Right lobe of liver (tissue), 6 donors: ENCODE measurements at regions not wholly inside any gene's neighbourhood (a gene's known extent, or its start where the extent isn't known, plus 50 kb on each side); places are given as distances from the start of the nearest gene placed in this dataset.

Source experiments
- ATAC-seq, 4 donors: fragments of 200-7000 bp; cut with Tn5 transposase; one replicate each; pipeline ENCODE4 v1.9.1; 2020; ENCODE audit warnings: mild to moderate bottlenecking in 4 of 4, moderate library complexity in 4 of 4
- DNase-seq, 3 donors: peaks; one replicate each; pipeline ENCODE4 v3.0.0-alpha.2; 2020
- H3K27ac ChIP-seq, 3 donors: fragments of 200-600 bp; one replicate each; pipeline ENCODE4 v1.8.0; 2022
- H3K27me3 ChIP-seq, 2 donors: fragments of 200-600 bp; one replicate each; pipeline ENCODE4 v1.8.0; 2022
- H3K36me3 ChIP-seq, 4 donors: fragments of 200-600 bp; sonication (generic) in 1 of 4; one replicate each; pipeline versions ENCODE4 v1.5.1 to v1.8.0; 2017 to 2022; ENCODE audit warnings: control low read depth in 1 of 4
- H3K4me1 ChIP-seq, 4 donors: fragments of 200-600 bp; sonication (generic) in 1 of 4; one replicate each; pipeline versions ENCODE4 v1.5.1 to v1.8.0; 2017 to 2022; ENCODE audit warnings: control low read depth in 1 of 4
- H3K4me3 ChIP-seq, 3 donors: fragments of 200-600 bp; one replicate each; pipeline ENCODE4 v1.8.0; 2022
- H3K9me3 ChIP-seq, 4 donors: fragments of 200-600 bp; sonication (generic) in 1 of 4; one replicate each; pipeline versions ENCODE4 v1.5.1 to v1.8.0; 2017 to 2022; ENCODE audit warnings: control low read depth in 1 of 4
- POLR2A ChIP-seq: fragments of 450-650 bp; IDR thresholded peaks from one replicate; pipeline ENCODE4 v1.6.1; 2017; ENCODE audit warnings: antibody characterized with exemption, mild to moderate bottlenecking
- WGBS: methylation state at CpG from one replicate; pipeline ENCODE4 v1.1.6; 2018; ENCODE audit warnings: low coverage, low lambda C conversion rate; ENCODE audit not compliant: insufficient coverage; ENCODE audit errors: missing lambda C conversion rate; 5-methylcytosine and 5-hydroxymethylcytosine counted together
- intact Hi-C, 2 donors: fragments of 100-400 bp; cut with DNase I; formaldehyde crosslinking; loops; one replicate each; pipeline versions ENCODE4 v1.11.2 to v1.14.1; 2022
- TF ChIP-seq, protein P1 (sequence below), 4 donors: fragments of 200-600 bp in 3 of 4; fragments of 450-650 bp in 1 of 4; IDR thresholded peaks; one replicate each; pipeline versions ENCODE4 v1.5.1 to v1.8.0; 2016 to 2022; ENCODE audit warnings: antibody characterized with exemption in 4 of 4, mild to moderate bottlenecking in 2 of 4
- donor health status: DM: no; HTN: yes; CAD: no.
- donor health status: DM: no; HTN: no; CAD: no.
- donor health status: DM: no; HTN: no; CAD: no.
- donor health status: DM: no; HTN: yes; CAD: no.
- donor health status: DM: no; HTN: yes; CAD: no.

DNA sequence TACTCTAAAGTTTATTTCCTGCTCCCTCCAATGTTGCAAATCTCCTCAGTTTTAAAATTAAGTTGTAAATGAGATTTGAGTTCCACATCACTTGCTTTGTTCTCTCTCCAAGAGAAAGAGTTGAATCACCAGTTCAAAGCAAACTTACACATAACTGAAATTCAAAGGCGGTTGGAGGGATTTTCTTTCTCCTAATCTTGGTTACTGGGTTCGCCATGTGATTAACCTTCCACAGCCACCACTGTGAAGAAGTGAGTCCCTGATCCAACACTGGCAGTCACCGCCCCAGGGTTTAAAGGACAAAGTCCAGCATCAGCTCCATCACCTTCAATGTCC is 247.1 kb downstream of the MYCN start:
- DNase-seq = no peak

DNA sequence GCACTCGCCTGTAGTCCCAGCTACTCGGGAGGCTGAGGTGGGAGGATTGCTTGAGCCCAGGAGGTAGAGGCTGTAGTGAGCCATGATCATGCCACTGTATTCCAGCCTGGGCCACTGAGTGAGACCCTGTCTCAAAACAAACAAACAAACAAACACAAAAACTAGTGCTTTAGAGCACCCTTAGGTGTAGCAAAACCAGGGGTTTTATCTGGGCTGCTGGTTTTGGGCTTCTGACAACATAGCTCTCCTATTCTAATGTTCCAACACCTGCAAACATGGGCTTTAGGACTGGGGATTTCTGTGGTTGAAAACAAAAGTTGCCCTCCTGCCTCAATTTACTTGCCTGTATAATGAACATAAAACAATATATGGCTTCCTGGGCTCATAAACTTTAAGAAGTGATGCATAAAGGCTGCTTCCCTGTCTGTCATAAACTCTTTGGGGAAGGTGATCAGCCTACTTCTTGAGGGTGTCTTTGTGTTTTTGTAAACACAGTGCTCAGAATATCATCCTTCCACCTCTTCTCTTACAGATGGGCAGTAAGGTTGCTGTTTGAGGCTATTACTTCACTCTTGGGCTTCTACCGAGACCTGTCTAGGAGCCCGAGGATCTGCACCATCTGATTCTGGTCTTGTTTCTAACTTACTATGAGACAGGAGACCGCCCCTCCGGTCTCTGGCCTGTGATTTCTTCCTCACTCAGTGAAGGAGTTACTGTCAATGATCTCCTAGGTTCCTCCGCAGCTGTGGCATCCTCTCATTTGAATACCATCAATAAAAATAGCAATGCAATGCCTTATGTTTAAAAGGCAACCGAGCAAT is 246.5 kb downstream of the MYCN start:
- TF ChIP-seq, protein P1, sequence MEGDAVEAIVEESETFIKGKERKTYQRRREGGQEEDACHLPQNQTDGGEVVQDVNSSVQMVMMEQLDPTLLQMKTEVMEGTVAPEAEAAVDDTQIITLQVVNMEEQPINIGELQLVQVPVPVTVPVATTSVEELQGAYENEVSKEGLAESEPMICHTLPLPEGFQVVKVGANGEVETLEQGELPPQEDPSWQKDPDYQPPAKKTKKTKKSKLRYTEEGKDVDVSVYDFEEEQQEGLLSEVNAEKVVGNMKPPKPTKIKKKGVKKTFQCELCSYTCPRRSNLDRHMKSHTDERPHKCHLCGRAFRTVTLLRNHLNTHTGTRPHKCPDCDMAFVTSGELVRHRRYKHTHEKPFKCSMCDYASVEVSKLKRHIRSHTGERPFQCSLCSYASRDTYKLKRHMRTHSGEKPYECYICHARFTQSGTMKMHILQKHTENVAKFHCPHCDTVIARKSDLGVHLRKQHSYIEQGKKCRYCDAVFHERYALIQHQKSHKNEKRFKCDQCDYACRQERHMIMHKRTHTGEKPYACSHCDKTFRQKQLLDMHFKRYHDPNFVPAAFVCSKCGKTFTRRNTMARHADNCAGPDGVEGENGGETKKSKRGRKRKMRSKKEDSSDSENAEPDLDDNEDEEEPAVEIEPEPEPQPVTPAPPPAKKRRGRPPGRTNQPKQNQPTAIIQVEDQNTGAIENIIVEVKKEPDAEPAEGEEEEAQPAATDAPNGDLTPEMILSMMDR (IDR thresholded peaks at IDR 0.05) = no peak
- TF ChIP-seq POLR2A = no peak
- WGBS = 86% methylated on average over 3 of the region's 8 CpGs
- DNase-seq = no peak

More for the DNA sequence above, 247.1 kb downstream of the MYCN start:
- Histone ChIP-seq H3K27ac (no peak overlapping the region), H3K36me3 (no peaks in the 10 kb centered on the region), H3K4me1 (no peaks in the 10 kb centered on the region), H3K4me3 (no peak overlapping the region), H3K27me3 (no peaks in the 10 kb centered on the region), H3K9me3 (no peaks in the 10 kb centered on the region)
- ATAC-seq = no peak
- TF ChIP-seq POLR2A = no peak
- TF ChIP-seq, protein P1 (IDR thresholded peaks at IDR 0.05) = no peak
- 56% methylated on average over 3 of the region's 3 CpGs for WGBS
- intact Hi-C loops = no loop called here

DNA sequence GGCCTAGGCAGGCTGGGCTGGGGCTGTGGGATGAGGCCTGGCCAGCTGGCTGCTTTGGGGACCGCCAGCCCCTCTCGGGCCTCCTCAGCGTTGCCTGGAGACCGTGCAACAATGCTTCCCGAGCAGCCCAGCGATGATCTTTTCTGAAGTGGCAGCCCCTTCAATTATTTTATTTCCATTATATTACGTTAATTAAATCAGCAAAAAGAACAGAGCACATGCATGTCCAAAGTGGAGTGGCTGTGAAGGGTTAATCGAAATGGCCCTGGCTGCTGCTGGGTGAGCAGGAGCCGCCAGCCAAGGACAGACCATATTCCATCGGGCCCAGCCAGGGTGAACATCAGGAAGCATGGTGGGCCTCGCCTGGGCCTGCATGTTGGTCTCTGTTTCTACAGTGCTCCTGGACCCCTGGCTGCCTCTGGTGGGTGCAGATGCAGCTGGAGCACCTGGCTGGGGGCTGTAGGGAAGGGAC is 245.5 kb downstream of the MYCN start:
- no peak overlapping the region for H3K4me3 ChIP-seq
- no peak for TF ChIP-seq POLR2A
- no peak for ATAC-seq
- no peaks in the 10 kb centered on the region for H3K4me1 ChIP-seq
- no peak for DNase-seq
- H3K27ac ChIP-seq = no peak overlapping the region
- intact Hi-C loops = no loop called here
- H3K27me3 ChIP-seq = no peaks in the 10 kb centered on the region
- no peaks in the 10 kb centered on the region for H3K9me3 ChIP-seq
- H3K36me3 ChIP-seq = no peaks in the 10 kb centered on the region
- WGBS = 77% methylated on average over 10 of the region's 11 CpGs

More for the DNA sequence above, 246.5 kb downstream of the MYCN start:
- no peaks in the 10 kb centered on the region for H3K27me3 ChIP-seq
- H3K4me3 ChIP-seq = no peak overlapping the region
- H3K36me3 ChIP-seq = no peaks in the 10 kb centered on the region
- no peaks in the 10 kb centered on the region for H3K4me1 ChIP-seq
- no peaks in the 10 kb centered on the region for H3K9me3 ChIP-seq
- H3K27ac ChIP-seq = no peak overlapping the region
- intact Hi-C loops = no loop called here
- ATAC-seq = no peak

DNA sequence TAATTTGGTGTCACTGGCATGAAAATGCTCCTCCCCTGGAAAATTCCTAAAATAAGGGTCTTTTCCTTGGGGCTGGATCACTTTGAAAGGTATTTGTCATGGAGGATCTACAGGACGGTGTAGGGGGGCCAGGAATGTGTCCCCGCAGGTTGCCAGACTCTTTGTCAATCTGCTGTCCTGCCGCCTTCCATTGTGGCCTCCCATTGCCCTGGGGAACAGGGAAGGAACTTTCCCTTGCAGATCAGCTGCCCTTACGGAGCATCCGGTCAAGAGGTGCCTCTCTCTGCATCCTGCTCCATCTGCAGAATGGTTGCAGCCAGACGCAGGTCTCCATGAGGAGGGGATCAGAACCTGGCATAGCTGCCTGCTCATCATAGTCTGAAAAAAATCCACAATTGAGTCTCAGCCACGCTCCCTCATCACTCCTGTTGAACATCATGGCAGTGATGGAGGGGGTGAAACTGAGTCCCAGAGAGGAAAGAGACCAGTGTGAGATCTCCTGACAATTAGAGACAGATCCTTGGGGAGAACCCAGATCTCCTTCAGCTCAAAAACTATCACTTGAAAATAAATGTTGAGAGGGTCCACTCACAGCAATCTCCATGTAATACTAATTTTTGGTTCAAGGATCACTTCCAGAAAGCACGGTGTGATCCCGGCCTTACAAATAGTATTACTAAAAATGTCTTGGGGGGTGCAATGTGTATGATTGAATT is 244.8 kb downstream of the MYCN start:
- ATAC-seq = no peak
- no peaks in the 10 kb centered on the region for H3K9me3 ChIP-seq
- 87% methylated on average over 6 of the region's 9 CpGs for WGBS

More for the DNA sequence above, 244.8 kb downstream of the MYCN start:
- H3K36me3 ChIP-seq = no peaks in the 10 kb centered on the region
- no peak overlapping the region for H3K4me3 ChIP-seq
- no peak for DNase-seq
- no peaks in the 10 kb centered on the region for H3K4me1 ChIP-seq
- no peak overlapping the region for H3K27ac ChIP-seq
- intact Hi-C loops = no loop called here
- TF ChIP-seq, protein P1 (IDR thresholded peaks at IDR 0.05) = no peak
- TF ChIP-seq POLR2A = no peak
- no peaks in the 10 kb centered on the region for H3K27me3 ChIP-seq
